Spleen (tissue), 7 donors: ENCODE measurements at regions not wholly inside any gene's neighbourhood (a gene's known extent, or its start where the extent isn't known, plus 50 kb on each side); places are given as distances from the start of the nearest gene placed in this dataset.

ENCODE experiments used
- CTCF ChIP-seq, 11 experiments: fragments of 200-600 bp in 7 of 11; fragments of 450-650 bp in 4 of 11; sonication (generic) in 4 of 11; IDR thresholded peaks in 8 of 11; conservative IDR thresholded peaks in 3 of 11; 1 replicate in 7 of 11; 2 replicates in 4 of 11; pipeline versions ENCODE4 v1.4.0 to v1.8.0; 2016 to 2021; ENCODE audit warnings: antibody characterized with exemption in 11 of 11, inconsistent platforms in 4 of 11, mild to moderate bottlenecking in 1 of 11
- POLR2A ChIP-seq, 3 donors: fragments of 450-650 bp; IDR thresholded peaks; one replicate each; pipeline ENCODE4 v1.5.1; 2017; ENCODE audit warnings: antibody characterized with exemption in 3 of 3, mild to moderate bottlenecking in 1 of 3
- POLR2AphosphoS5 ChIP-seq, 3 donors: sonication (generic); formaldehyde crosslinking; IDR thresholded peaks; one replicate each; pipeline ENCODE4 v1.5.1; 2017; ENCODE audit warnings: antibody characterized with exemption in 3 of 3
- donor health status: DM: no; HTN: no; CAD: no; lungs with moderate emphysema.
- donor health status: DM: no; HTN: no; CAD: no.
- donor health status: DM: no; HTN: no; CAD: no.

GRCh38 chr17:26963163-26963503 is 330.8 kb upstream of the WSB1 start:
- TF ChIP-seq POLR2A (IDR thresholded peaks at IDR 0.05) (no peak), CTCF (IDR thresholded peaks at IDR 0.05 in 8 of 11, conservative IDR thresholded peaks at IDR 0.05 in 3 of 11) (no peak), POLR2AphosphoS5 (IDR thresholded peaks at IDR 0.05) (no peak)
